HG02981 (cell line): ENCODE measurements at regions not wholly inside any gene's neighbourhood (a gene's known extent, or its start where the extent isn't known, plus 50 kb on each side); places are given as distances from the start of the nearest gene placed in this dataset.

Experiments
- ATAC-seq: cut with Tn5 transposase; IDR thresholded peaks from one replicate; pipeline ENCODE4 v1.9.1; 2021; ENCODE audit warnings: mild to moderate bottlenecking, moderate library complexity; ENCODE audit not compliant: unreplicated experiment

DNA sequence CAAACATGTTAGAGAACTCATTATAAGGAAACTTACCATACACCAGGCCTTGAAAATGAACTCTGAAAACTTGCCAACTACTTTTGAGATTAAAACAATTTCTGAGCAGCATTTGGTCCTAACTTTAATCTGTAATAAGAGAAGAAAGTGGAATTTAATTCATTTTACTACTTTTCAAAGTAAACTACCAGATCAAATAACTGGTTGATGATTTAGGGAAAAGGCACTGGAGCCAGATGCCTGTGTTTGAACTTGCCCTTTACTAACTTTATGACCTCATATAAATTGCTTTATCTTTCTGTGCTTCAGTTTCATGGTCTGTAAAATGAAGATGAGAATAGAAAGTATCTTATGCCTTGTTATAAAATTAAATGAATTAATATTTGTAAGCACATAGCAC, 159.9 kb upstream of the PCDH18 start:
- no peak for ATAC-seq

DNA sequence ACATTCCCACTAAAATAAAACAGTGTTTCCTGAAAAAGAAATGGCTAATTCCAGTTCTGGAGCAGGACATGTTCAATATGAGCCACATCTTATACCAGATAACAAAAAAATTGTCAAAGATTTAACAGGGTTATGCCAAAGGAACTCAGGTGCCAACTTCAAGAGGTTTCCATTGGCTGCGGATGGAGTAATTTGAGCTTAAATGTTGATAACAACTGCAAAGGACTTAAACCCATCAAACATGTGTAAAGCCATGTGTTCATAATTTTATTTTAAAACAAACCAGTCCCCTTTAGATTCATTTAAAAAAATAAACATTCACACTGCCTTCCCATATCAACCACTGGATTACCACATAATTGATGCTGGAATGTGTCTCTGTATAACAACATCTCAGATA, 156.4 kb upstream of the PCDH18 start:
- no peak for ATAC-seq

DNA sequence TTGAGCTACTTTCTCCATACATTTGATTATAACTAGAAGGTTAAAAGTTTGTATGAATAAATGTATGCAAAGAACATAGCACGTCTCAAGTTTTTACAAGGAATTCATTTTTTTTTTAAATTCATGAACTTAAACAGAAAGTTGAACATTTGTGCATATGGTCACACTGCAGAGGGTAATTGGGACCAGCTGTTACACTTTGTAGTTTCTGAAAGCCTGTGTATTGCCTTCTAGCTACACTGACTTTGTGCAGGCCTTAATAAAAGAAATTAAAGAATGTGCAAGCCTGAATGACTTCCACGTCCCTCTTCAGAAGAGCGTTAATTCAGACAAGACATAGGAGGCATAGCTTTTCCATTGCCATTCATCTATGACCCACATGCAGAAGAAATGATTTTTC, 153.1 kb upstream of the PCDH18 start:
- ATAC-seq, result no peak

DNA sequence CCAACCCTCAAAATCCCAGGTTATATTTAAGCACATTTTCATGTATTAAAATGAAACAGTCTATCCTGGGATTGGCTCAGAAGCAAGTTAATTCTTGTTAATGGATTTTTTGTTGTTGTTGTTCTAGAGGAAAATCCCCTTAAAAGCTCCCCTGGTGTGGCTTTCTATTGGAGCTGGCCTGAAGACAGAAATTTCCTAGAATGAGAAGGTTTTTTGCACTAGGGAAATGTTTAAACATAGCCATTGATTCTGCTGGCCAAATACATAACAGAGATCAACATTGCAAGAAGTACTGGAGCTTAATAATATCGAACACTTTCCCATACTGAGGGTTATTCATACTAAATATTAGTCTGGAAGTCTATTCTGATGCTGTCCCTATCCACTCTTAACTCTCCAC, 148.8 kb upstream of the PCDH18 start:
- no peak for ATAC-seq

DNA sequence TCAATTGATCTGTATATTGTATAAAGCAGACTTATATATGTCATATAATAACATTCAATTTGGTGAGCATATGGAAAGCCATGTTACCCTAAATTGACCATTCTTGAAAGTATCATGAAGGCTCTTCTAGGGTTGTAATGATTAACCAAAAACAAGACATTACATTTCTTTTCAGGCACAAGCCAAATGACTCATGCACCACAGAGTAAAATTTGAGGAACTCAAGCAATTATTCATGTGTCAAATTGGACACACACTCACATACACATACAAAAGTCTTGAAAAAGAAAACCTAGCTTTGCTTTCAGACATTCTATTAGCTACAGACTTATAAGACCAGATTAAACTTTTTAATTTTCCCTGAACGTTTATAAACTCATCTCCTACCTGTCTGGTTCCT, 146.5 kb upstream of the PCDH18 start:
- ATAC-seq, result peak; percentile 80

DNA sequence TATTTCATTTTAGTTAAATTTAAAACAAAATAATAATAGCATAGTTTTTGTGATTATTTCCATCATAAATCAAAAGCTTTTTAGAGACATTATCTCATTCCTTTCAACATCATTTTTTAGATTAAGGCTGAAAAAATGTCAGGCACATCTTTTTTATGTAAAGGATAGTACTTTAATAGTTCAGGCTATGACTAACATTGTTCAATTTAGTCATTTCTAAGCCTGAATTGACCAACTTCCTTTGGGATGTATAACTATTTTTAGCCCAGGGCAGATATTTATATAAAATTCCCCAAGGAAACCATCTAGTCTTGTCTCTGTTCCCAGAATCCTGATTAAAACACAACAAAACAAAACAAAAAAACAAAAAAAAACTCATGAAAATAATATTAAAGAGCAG, 145.6 kb upstream of the PCDH18 start:
- no peak for ATAC-seq

DNA sequence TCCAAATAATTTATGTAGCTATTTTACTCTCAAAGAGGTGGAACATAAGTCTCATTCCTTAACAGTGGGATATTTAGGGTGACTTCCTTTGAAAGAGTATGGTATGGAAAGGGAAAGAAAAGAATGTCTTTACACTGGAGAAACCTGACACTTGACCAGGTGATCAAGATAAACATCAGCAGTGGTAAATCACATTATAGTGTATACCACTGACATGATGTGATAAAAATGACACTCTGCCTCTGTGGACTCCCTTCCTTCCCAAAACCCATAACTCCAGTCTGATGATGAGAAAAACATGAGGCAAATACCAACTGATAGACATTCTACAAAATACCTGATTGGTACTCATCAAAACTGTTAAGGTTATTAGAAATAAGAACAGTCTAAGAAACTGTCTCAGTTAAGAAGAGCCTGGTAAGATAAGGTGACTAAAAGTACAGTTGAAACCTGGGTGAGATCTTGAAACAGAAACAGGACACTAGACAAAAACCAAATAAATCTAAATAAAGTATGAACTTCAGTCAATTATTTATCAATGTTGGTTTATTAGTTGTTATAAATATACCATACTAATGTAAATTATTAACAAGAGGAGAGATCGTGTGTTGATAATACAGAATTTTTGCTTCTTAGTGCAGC, 144.2 kb upstream of the PCDH18 start:
- ATAC-seq, result no peak

DNA sequence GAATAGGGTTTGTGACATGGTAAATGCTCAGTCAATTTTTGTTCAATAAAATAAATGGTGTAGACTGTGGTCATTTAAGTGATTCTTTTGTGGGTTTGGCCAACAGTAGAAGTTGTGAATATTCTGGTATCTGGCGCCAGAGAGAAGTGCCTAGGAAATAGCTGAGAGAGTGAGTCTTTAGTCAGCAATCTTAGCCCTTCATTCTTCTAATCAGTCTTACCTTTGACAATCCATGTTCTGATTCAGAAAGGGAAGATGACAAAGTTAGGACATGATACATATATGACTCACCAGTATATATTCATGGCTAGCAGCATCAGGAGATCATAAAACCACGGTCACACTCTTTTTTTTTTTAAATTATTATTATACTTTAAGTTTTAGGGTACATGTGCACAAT, 141.8 kb upstream of the PCDH18 start:
- ATAC-seq, result no peak

DNA sequence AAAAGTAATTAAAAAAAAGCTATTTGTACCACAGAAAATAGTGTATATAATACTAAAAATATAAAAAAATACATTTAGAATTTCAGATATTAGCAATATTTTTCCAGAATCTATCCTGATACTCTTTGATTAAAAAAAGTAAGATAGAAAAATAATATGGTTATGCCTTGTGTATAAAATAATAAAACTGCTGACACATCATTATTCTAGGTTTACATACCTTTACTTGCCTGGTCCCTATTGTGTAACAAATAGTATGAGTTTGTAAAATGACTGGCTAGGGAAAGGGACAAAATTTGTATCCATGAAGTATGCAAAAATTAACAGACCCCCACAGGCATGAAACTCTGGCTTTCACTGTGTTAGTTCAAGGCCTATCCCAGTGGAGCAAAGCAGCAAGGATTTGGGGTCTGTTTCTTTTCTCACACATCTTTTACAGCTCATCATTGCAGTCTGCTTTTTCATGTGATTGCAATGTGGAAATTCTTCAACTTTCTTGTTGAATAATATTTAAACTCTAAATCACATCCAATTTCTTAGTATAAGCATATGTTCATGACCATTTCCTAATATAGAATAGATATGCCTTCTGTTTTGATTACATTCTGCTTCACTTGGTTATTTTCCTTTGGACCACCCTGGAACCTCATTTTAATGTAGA, 136.7 kb upstream of the PCDH18 start:
- ATAC-seq, result no peak

DNA sequence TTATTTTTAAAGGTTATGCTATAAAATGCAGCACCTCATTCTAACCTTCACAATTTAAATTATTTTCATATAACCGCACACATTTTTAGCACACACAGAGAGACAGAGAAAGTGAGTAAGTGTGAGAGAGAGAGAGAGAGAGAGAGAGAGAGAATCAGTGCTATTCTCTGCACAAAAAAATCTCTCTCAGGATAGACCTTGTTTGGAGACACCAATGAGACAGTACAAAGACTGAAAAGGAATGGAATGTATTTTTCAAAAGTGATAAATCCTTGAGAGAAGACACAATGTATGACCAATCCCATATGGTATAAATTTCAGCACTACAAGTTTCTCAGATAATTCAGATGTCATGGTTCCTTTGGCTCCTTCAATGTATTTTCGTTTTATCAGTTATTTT, 132.1 kb upstream of the PCDH18 start:
- no peak for ATAC-seq

DNA sequence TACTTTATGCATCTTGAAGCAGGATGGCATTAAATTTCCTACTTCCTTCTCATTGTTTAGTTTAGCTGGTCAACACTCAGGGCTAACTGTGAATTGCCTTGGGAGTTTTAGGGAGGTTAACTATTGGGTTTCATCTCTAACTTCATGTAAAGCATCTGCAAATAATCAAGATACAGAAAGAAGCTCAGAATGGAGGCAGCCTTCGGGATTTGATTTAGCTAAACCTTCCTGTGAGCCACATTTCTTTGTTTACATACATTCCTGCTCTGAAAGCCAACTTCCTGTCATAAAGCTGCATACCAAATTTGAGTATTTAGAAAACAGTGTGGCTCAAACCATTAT, 131.7 kb upstream of the PCDH18 start:
- no peak for ATAC-seq

DNA sequence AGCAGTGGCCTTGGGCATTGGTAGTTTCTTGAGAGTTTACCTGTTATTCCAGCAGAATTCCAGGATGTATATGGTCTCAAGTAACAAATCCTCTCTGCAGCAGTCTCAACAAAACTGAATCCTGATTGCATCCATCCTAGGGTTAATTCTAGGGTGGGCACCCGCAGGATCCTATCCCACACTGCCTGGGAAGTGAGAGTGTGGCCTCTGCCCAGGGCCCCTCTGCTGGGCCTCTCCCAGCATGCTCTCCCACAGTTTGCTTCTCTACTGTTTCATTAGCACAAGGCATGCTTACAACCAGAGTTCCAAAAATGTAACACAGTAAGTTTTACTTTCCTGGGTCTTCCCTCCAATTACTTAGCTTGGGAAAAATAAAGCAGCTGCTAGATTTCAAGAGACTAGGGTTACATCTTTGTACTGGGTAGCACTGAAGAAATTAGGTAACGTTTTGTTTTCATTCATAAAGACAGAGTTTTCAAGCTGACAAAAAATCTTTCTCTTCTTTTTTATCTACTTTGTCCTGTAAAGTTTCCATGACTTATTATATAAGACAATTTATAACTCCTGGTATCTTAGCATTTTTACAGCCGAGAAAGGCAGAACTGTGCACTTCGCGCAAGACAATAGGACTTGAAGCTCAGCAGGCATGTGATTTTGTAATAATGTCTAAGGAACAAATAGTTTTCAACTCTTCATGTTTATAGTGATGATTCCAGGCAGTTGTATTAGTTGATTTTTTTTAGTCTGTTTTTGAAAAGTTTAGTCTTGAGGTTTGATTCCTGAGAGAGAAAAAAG, 131.2 kb upstream of the PCDH18 start:
- no peak for ATAC-seq

DNA sequence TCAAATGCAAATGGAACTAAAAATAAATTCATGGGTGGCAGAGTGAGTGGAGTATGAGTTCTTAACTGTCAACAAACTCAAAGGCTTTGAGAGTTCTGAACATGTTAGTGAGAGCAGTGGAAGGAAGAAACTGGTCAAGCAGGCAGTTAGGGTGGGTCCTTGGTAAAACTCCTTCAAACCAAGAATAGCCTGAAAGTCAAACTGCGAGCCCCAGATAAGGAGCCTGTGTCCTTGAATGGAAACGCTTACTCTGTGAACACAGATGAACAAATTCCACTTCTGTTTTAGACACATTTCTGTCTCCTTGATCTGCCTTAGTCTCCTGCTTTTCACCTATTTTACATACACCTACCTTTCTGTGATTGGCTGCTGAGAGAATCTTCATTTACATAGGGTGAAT, 129.4 kb upstream of the PCDH18 start:
- no peak for ATAC-seq

DNA sequence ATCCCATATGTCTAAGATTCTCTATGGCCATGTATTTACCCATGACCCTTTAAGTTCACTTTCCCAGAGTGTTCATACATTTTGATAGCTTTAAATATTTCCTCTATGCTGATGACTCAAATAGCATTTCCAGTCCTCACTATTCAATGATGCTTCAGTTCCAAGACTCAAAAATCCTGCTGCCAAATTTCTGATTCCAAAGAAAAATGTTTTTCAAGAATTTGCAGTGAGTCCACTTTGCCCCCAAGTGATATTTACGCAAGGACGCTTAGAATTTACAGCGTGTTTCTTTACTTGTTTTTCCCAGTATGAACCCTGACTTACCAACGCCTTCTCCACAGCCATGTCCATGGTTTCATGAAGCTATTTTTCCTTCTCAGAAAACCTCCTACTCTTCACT, 127.9 kb upstream of the PCDH18 start:
- ATAC-seq, result no peak

DNA sequence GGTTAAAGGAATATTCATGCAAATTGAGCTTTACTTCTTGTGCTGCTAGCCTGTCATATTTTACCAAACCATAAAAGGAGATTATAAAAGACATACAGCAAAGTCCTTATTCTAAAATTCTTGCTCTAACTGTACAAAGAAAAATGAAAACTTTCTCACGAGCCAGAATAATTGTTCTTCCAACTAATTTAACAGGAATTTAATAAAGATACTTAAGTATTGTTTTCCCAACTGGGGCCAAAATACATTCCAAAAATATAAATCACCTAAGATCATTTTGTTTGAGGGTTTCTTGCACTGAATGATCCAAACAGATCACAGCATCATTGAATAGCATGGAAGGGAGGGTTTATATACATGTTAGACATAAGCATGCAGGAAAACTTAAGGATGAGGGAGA, 127.1 kb upstream of the PCDH18 start:
- no peak for ATAC-seq

DNA sequence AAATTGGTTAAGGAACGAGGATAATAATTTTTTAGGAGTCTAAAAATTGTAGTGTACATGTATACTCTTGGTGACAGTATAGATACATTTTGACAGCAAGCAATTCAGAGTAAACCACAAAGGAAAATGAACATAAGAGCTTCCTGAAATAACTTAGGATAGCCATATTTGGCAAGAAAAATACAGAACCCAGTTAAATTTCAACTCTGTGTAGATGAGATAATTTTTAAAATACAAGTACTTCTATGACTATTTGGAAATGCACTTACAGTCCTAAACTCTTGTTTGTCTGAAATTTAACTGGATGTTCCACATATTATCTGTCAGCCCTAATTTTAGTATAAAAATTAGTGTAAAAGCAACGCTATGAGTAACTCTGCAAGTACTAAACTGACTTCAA, 124.4 kb upstream of the PCDH18 start:
- no peak for ATAC-seq

DNA sequence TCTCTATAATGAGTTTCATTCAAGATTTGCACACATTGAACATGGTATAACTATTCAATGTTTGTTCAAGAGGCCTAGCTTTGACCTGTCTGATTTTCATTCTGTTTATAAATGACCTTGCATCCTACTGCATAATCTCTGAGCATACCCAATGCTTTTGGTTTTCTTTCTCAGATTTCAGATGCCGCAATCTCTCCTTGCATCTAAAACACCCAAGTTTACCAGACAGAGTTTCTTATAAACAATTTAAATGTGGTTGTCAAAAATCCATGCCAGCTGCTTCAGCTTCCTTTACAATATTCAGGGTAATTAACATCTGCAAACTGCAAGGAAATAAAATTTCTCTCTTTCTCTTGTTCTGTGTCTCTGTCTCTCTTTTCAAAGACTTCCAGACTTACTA, 123.0 kb upstream of the PCDH18 start:
- no peak for ATAC-seq

DNA sequence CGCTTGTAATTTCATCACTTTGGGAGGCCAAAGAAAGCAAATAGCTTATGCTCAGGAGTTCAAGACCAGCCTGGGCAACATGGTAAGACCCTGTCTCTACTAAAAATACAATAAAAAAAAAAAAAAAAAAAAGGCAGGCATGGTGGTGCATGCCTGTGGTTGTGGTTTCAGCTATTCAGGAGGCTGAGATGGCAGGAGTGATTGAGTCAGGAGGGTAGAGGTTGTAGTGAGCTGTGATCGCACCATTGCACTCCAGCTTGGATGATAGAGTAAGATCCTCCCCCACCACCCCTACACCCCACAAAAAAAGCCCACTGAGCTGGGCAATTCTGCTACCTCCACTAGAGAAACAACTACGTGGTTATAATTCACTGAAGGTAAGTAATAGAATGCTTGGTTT, 118.8 kb upstream of the PCDH18 start:
- ATAC-seq, result no peak

DNA sequence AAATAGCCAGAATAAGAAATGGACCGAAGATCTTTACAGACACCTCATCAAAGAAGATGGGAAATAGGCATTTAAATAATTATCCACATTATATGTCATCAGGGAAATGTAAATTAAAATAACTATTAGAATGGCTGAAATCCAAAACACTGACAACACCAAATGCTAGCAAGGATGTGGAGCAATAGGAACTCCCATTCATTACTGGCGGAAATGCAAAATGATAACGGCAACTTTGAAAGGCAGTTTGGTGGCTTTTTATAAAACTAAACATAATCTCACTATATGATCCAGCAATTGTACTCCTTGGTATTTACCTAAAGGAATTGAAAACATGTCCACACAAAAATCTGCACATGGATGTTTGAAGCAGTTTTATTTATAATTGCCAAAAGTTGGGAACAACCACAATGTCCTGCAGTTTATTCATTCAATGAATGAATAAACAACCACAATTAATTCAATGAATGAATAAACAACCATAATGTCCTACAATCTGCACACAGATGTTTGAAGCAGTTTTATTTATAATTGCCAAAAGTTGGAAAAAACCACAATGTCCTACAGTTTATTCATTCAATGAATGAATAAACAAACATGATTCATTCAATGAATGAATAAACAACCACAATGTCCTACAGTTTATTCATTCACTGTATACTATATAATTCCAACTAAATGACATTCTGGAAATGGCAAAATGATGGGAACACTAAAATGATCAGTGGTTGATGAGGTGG, 117.6 kb upstream of the PCDH18 start:
- ATAC-seq, result no peak

DNA sequence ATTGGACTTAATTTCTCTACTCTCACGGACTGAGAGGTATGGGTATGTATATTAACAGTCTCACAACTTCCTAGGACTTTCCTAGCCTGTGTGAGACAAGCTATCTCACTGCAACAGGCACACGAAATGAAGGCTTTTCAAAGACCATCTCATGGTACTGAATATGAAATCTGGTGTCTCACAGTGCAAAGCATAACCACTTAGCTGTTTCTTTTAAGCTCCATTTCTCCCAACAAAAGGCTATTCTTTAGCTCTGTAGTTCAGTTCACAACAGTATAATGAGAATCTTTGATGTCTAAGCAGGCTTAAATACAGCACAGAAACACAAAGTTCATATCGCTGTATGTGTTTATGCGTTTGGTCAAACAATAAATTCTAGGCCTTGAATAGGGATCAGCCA, 116.2 kb upstream of the PCDH18 start:
- no peak for ATAC-seq

DNA sequence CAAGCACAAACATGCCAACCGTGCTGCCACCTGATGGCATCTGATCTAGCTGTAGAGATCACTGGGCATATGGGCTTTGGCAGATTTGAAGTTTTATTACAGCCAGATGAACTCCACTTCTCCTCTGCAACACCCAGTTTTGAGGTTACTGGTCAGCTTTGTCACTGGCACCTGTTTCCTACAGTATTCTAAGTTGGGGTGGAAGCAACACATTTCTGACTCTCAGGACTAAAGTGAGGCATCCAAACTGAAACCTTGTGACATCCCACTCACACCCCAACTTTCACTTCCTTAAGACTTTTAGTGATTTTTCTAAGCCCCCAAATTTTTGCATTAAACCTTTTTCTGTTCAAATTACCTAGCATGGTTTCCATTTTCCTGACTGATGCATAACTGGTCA, 115.1 kb upstream of the PCDH18 start:
- peak; percentile 91 for ATAC-seq

DNA sequence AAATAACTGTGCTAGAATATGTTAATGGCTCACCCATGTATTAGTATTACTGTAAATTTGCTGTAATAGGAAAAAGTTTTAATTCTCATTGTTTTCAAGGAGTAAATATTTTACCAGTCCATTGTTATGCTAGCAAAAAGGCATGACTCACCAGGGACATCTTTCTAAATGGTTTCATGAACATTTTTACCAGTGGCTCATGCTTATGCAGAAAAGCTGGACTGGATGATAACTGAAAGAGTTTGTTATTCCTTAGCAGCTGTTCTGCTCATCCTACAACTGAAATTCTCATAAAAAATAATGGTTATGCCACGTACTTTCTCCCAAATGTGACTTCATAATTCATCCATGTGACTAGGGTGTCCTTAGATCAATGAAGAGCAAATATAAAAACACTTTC, 111.9 kb upstream of the PCDH18 start:
- ATAC-seq, result no peak
